Neuronal stem cell (in vitro differentiated cells): ENCODE measurements at regions not wholly inside any gene's neighbourhood (a gene's known extent, or its start where the extent isn't known, plus 50 kb on each side); places are given as distances from the start of the nearest gene placed in this dataset.

ENCODE experiments used
- DNase-seq: peaks from one replicate; pipeline ENCODE4 v3.0.0-alpha.2; 2013; ENCODE audit warnings: low spot score
- H2AFZ ChIP-seq: one replicate; pipeline ENCODE4 v1.6.1; 2013; ENCODE audit warnings: mild to moderate bottlenecking, low read length, inconsistent platforms
- H2AK5ac ChIP-seq: 2 replicates; pipeline ENCODE4 v1.6.1; 2013; ENCODE audit warnings: low read depth, mild to moderate bottlenecking, inconsistent platforms, low read length, moderate library complexity, mixed read lengths
- H2BK120ac ChIP-seq: 2 replicates; pipeline ENCODE4 v1.6.1; 2013; ENCODE audit warnings: low read depth, mild to moderate bottlenecking, inconsistent platforms, low read length, moderate library complexity, mixed read lengths
- H2BK12ac ChIP-seq: one replicate; pipeline ENCODE4 v1.6.1; 2013; ENCODE audit warnings: low read length, inconsistent platforms
- H2BK15ac ChIP-seq: 2 replicates; pipeline ENCODE4 v1.6.1; 2013; ENCODE audit warnings: mild to moderate bottlenecking, low read length, inconsistent platforms, mixed read lengths
- H2BK5ac ChIP-seq: one replicate; pipeline ENCODE4 v1.6.1; 2013; ENCODE audit warnings: inconsistent platforms, mild to moderate bottlenecking, low read length, moderate library complexity
- H3K14ac ChIP-seq: one replicate; pipeline ENCODE4 v1.6.1; 2013; ENCODE audit warnings: low read length, inconsistent platforms
- H3K18ac ChIP-seq: 2 replicates; pipeline ENCODE4 v1.6.1; 2013; ENCODE audit warnings: low read length, inconsistent platforms
- H3K23ac ChIP-seq: 2 replicates; pipeline ENCODE4 v1.6.1; 2013; ENCODE audit warnings: low read depth, mild to moderate bottlenecking, mixed read lengths, low read length, inconsistent platforms; ENCODE audit not compliant: poor library complexity
- H3K27ac ChIP-seq: replicated peaks from 3 replicates; pipeline ENCODE4 v1.5.1; 2013; ENCODE audit warnings: low read length, inconsistent platforms
- H3K27me3 ChIP-seq, 3 experiments: 2 replicates each; pipeline ENCODE4 v1.6.1; 2013; ENCODE audit warnings: low read length in 3 of 3, mild to moderate bottlenecking in 2 of 3, inconsistent platforms in 1 of 3, low read depth in 1 of 3, mixed read lengths in 1 of 3, moderate library complexity in 1 of 3; ENCODE audit not compliant: control insufficient read depth in 3 of 3, insufficient read depth in 3 of 3
- H3K36me3 ChIP-seq, 2 donors: replicated peaks in 1 of 2; 2 replicates each; pipeline ENCODE4 v1.6.1; 2013; ENCODE audit warnings: low read length in 2 of 2; ENCODE audit not compliant: control insufficient read depth in 2 of 2, insufficient read depth in 2 of 2
- H3K4ac ChIP-seq: 2 replicates; pipeline ENCODE4 v1.6.1; 2013; ENCODE audit warnings: inconsistent platforms, mild to moderate bottlenecking, low read length, moderate library complexity
- H3K4me1 ChIP-seq, 2 donors: 1 replicate in 1 of 2; 2 replicates in 1 of 2; pipeline ENCODE4 v1.6.1; 2013; ENCODE audit warnings: low read length in 2 of 2, low read depth in 1 of 2; ENCODE audit not compliant: control insufficient read depth in 2 of 2, insufficient read depth in 1 of 2
- H3K4me2 ChIP-seq: one replicate; pipeline ENCODE4 v1.6.1; 2013; ENCODE audit warnings: mild to moderate bottlenecking, low read length, inconsistent platforms; ENCODE audit not compliant: insufficient read depth, poor library complexity, severe bottlenecking
- H3K4me3 ChIP-seq, 2 donors: 2 replicates each; pipeline ENCODE4 v1.5.1; 2013; ENCODE audit warnings: low read length in 2 of 2, mild to moderate bottlenecking in 2 of 2, inconsistent platforms in 1 of 2, moderate library complexity in 1 of 2
- H3K79me1 ChIP-seq: one replicate; pipeline ENCODE4 v1.6.1; 2013; ENCODE audit warnings: low read depth, mild to moderate bottlenecking, inconsistent platforms, low read length, moderate library complexity
- H3K9ac ChIP-seq: one replicate; pipeline ENCODE4 v1.6.1; 2013; ENCODE audit warnings: mild to moderate bottlenecking, low read depth, low read length, inconsistent platforms; ENCODE audit not compliant: poor library complexity
- H3K9me3 ChIP-seq, 2 donors: replicated peaks in 1 of 2; 2 replicates each; pipeline versions ENCODE3 to v1.6.1; 2013; ENCODE audit warnings: low read length in 2 of 2, mild to moderate bottlenecking in 2 of 2, inconsistent platforms in 1 of 2, low read depth in 1 of 2, mixed read lengths in 1 of 2, moderate library complexity in 1 of 2; ENCODE audit not compliant: control insufficient read depth in 2 of 2, insufficient read depth in 1 of 2
- H4K8ac ChIP-seq: one replicate; pipeline ENCODE4 v1.6.1; 2013; ENCODE audit warnings: low read depth, mild to moderate bottlenecking, inconsistent platforms, low read length, moderate library complexity
- H4K91ac ChIP-seq: one replicate; pipeline ENCODE4 v1.6.1; 2013; ENCODE audit warnings: low read length, low read depth, mild to moderate bottlenecking, inconsistent platforms; ENCODE audit not compliant: poor library complexity
- WGBS, 2 donors: extraction: QIAGEN DNeasy Blood & Tissue Kit; methylation state at CpG; one replicate each; pipeline ENCODE4 v1.1.7; 2013; ENCODE audit warnings: missing lambda C conversion rate in 2 of 2, mixed read lengths in 1 of 2; ENCODE audit not compliant: insufficient read length in 2 of 2, insufficient replicate concordance in 1 of 2; ENCODE audit errors: extremely low coverage in 2 of 2; 5-methylcytosine and 5-hydroxymethylcytosine counted together

DNA sequence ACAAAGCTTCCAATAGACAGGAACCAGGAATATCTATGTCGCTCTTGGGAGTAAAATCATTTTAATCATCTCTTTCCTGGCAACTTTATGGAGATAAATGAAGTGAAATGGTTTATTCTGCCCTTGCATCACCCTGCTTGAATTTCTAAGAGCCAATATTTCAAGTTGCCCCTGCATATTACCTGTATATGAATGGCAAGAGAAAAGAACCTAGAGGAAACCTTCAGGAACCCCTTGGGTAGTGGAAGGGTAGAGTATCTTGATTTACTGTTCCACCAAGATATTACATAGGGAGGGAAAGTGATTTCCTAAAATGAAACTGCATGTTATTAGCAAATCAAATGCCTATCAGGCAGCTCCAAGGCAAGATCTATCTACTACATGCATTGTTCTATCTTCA is 308.4 kb upstream of the NAV3 start:
- Histone ChIP-seq H4K91ac (no peak overlapping the region), H3K23ac (no peak overlapping the region), H2BK120ac (no peak overlapping the region), H3K4me3 (no peak overlapping the region), H3K4ac (no peak overlapping the region), H3K27ac (no peak overlapping the region), H2BK12ac (no peak overlapping the region), H2AK5ac (no peak overlapping the region), H3K18ac (no peak overlapping the region), H2BK15ac (no peak overlapping the region), H4K8ac (no peak overlapping the region), H3K9ac (no peak overlapping the region), H3K4me2 (no peak overlapping the region), H3K36me3 (no peaks in the 10 kb centered on the region), H3K27me3 (no peaks in the 10 kb centered on the region), H2AFZ (no peak overlapping the region), H3K14ac (no peak overlapping the region), H3K9me3 (no peaks in the 10 kb centered on the region), H2BK5ac (no peak overlapping the region), H3K79me1 (no peaks in the 10 kb centered on the region), H3K4me1 (no peaks in the 10 kb centered on the region)
- WGBS, 2 donors, result no CpG with 5 or more reads among the region's 1 CpG
- no peak for DNase-seq

DNA sequence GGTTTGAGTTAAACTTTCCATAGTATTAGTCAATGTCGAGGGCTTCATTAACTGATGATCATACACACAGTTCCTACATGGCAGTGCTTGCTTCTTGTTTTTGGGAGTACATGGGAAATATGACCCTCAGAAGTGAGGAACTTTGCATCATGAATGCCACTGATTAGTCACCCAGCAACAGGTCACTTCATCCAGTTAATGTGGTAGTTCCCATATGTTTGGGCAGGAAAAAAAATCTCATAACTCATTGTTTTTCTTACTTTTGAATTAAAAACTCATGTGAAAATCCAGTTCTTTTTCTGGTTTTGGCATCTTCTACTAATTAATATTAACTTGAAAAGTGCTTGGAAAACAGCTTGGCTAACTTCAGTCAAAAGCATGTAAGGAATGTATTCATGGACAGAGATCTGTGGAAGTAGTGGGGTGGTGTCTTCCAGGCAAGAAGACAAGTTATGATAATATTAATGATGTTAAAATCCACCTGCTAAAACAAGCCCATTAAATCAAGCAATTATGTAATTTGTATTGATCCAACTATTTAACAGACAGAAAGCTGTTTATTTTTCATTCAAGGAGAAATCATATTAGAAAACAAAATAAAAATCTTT is 309.1 kb upstream of the NAV3 start:
- Histone ChIP-seq H4K91ac (no peak overlapping the region), H3K36me3 (no peaks in the 10 kb centered on the region), H3K27me3 (no peaks in the 10 kb centered on the region), H3K79me1 (no peaks in the 10 kb centered on the region), H3K9me3 (no peaks in the 10 kb centered on the region), H3K27ac (no peak overlapping the region), H3K4me1 (no peaks in the 10 kb centered on the region), H2BK5ac (no peak overlapping the region), H2BK120ac (no peak overlapping the region), H2BK15ac (no peak overlapping the region), H4K8ac (no peak overlapping the region), H3K4me2 (no peak overlapping the region), H3K14ac (no peak overlapping the region), H3K18ac (no peak overlapping the region), H2AFZ (no peak overlapping the region), H3K4ac (no peak overlapping the region), H3K23ac (no peak overlapping the region), H3K4me3 (no peak overlapping the region), H2AK5ac (no peak overlapping the region), H3K9ac (no peak overlapping the region), H2BK12ac (no peak overlapping the region)
- no peak for DNase-seq
- WGBS, 2 donors, result no CpG with 5 or more reads among the region's 1 CpG

DNA sequence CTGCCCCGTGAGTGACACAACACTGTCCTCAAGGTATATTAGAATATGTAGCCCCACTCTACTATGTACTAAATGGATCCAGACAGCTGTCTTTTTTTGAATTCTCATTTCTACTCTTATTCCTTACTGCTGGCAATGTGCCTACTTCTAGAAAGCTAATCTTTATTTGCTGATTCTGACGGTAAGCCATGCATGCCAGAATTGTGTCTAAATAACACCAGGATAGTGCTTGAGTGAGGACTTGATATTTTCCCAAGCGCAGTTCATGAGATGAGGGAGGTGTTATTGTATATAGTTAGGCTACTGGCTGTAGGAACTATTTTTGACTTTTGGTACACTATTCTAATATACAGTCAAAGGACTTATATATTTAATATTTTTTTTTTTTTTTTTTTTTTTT is 316.2 kb upstream of the NAV3 start:
- no peak overlapping the region for H4K91ac ChIP-seq
- no peaks in the 10 kb centered on the region for H3K79me1 ChIP-seq
- no peak overlapping the region for H3K27ac ChIP-seq
- no peak overlapping the region for H3K14ac ChIP-seq
- no peak overlapping the region for H2BK120ac ChIP-seq
- no peak for DNase-seq
- WGBS, 2 donors, result no CpG with 5 or more reads among the region's 3 CpGs
- H3K4ac ChIP-seq, result no peak overlapping the region
- H3K9me3 ChIP-seq, result no peaks in the 10 kb centered on the region
- no peak overlapping the region for H2AK5ac ChIP-seq
- H3K9ac ChIP-seq, result no peak overlapping the region
- no peaks in the 10 kb centered on the region for H3K36me3 ChIP-seq
- no peaks in the 10 kb centered on the region for H3K4me1 ChIP-seq
- H3K4me2 ChIP-seq, result no peak overlapping the region
- no peak overlapping the region for H2BK15ac ChIP-seq
- H2AFZ ChIP-seq, result no peak overlapping the region
- H3K18ac ChIP-seq, result no peak overlapping the region
- no peak overlapping the region for H3K4me3 ChIP-seq
- no peak overlapping the region for H3K23ac ChIP-seq
- no peak overlapping the region for H2BK5ac ChIP-seq
- no peaks in the 10 kb centered on the region for H3K27me3 ChIP-seq
- H4K8ac ChIP-seq, result no peak overlapping the region
- no peak overlapping the region for H2BK12ac ChIP-seq

DNA sequence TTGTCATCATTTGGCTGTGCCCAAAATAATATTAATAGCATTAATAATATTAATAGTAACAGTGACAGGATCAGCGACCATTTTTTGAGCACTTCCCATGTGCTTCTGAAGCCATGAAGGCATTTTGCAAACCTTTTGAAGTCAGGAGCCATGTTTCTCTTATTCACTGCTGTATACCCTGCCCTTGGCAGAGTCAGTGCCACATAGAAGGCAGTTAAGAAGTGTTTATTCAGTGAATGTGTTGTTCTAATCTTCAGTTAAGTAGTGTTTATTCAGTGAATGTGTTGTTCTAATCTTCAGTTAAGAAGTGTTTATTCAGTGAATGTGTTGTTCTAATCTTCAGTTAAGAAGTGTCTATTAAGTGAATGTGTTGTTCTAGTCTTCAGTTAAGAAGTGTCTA is 319.7 kb upstream of the NAV3 start:
- no peak overlapping the region for H2BK12ac ChIP-seq
- no peak overlapping the region for H3K18ac ChIP-seq
- no peaks in the 10 kb centered on the region for H3K9me3 ChIP-seq
- no peak overlapping the region for H3K27ac ChIP-seq
- H3K4ac ChIP-seq, result no peak overlapping the region
- no peak for DNase-seq
- H2BK15ac ChIP-seq, result no peak overlapping the region
- no peak overlapping the region for H4K8ac ChIP-seq
- H3K4me1 ChIP-seq, result no peaks in the 10 kb centered on the region
- WGBS, 2 donors, result no CpG with 5 or more reads among the region's 1 CpG
- no peak overlapping the region for H2BK5ac ChIP-seq
- H3K4me3 ChIP-seq, result no peak overlapping the region
- no peak overlapping the region for H3K23ac ChIP-seq
- no peak overlapping the region for H3K9ac ChIP-seq
- H3K27me3 ChIP-seq, result no peaks in the 10 kb centered on the region
- H3K4me2 ChIP-seq, result no peak overlapping the region
- H3K79me1 ChIP-seq, result no peaks in the 10 kb centered on the region
- H3K14ac ChIP-seq, result no peak overlapping the region
- H2AK5ac ChIP-seq, result no peak overlapping the region
- no peak overlapping the region for H2BK120ac ChIP-seq
- H4K91ac ChIP-seq, result no peak overlapping the region
- no peak overlapping the region for H2AFZ ChIP-seq
- no peaks in the 10 kb centered on the region for H3K36me3 ChIP-seq
